Activated CD8-positive, alpha-beta T cell treated with anti-CD3 and anti-CD28 coated beads, Interleukin-2, amount 10 ng/mL, durations not matched to agents 7 days and 5 days (primary cell): ENCODE measurements at regions not wholly inside any gene's neighbourhood (a gene's known extent, or its start where the extent isn't known, plus 50 kb on each side); places are given as distances from the start of the nearest gene placed in this dataset.

Experiments
- ATAC-seq: fragments of 150-1000 bp; cut with Tn5 transposase; one replicate; pipeline ENCODE4 v1.10.0; 2021; ENCODE audit warnings: moderate library complexity
- CTCF ChIA-PET: fragments of 350-600 bp; sonication (Branson Sonifier 250); formaldehyde crosslinking; loops from one replicate; lab custom pipeline; 2021; ENCODE audit warnings: antibody characterized with exemption; lab: Charles Lee
- POLR2A ChIA-PET: fragments of 350-600 bp; sonication (Branson Sonifier 250); formaldehyde crosslinking; loops from one replicate; lab custom pipeline; 2021; ENCODE audit warnings: antibody characterized with exemption; lab: Charles Lee
- DNase-seq: peaks from one replicate; pipeline ENCODE4 v3.0.0-alpha.2; 2020
- H3K27ac Mint-ChIP-seq: one replicate; pipeline ENCODE4 v1.8.0; 2021; ENCODE audit warnings: mild to moderate bottlenecking, mixed read lengths
- H3K27me3 Mint-ChIP-seq: one replicate; pipeline ENCODE4 v1.8.0; 2021; ENCODE audit warnings: low read depth, mixed read lengths
- H3K36me3 Mint-ChIP-seq: one replicate; pipeline ENCODE4 v1.8.0; 2021; ENCODE audit warnings: low read depth, mixed read lengths
- H3K4me1 Mint-ChIP-seq: one replicate; pipeline ENCODE4 v1.8.0; 2021; ENCODE audit warnings: low read depth, mixed read lengths
- H3K4me3 Mint-ChIP-seq: one replicate; pipeline ENCODE4 v1.8.0; 2021; ENCODE audit warnings: mild to moderate bottlenecking, mixed read lengths
- H3K9me3 Mint-ChIP-seq: one replicate; pipeline ENCODE4 v1.8.0; 2022; ENCODE audit warnings: mixed read lengths; ENCODE audit not compliant: insufficient read depth

DNA sequence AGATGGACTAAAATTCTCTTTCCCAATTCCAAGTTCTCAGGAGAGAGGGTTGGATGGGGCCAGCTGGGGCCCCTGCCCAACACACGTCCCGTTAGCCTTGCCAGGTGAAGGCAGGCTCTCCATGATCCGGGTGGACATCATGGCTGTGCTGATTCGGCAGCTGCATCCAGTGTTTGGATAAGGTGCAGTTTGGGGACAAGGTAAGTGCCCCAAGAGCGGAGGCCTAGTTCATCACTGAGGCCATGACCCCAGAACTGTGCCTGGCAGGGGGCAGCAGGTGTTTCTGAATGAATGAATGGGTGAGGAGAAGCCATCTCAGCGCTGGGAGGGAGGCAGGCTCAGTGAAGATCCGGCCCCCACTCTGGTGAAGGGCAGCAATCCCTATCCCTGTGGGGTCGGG, 520.4 kb downstream of the TBC1D22A start:
- H3K4me1 Mint-ChIP-seq, result no peaks in the 10 kb centered on the region
- DNase-seq (no peak), ATAC-seq (no peak)
- POLR2A ChIA-PET, result no interaction called here
- CTCF ChIA-PET, result no interaction called here
- no peaks in the 10 kb centered on the region for H3K27me3 Mint-ChIP-seq
- H3K4me3 Mint-ChIP-seq, result no peak overlapping the region
- no peaks in the 10 kb centered on the region for H3K9me3 Mint-ChIP-seq
- no peaks in the 10 kb centered on the region for H3K36me3 Mint-ChIP-seq
- no peak overlapping the region for H3K27ac Mint-ChIP-seq

DNA sequence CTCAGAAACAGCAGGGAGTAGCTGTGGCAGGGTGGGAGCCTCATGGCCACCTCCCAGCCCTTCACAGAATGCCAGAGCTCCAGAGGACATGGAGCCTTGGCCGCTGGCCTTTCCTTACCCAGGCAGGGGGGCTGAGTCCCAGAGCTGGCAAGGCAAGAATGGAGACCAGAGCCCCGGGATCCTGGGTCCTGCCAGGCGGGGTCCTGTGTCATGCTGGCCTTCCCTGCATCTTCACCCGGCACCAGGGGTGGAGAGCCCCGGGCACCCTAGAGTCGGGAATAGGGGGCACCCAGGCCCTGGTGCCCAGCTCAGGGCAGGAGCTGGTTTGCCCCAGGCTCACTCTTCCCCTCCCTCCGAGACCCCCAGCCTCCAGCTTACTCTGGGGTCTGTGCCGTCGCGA, 519.9 kb downstream of the TBC1D22A start:
- no peak for ATAC-seq
- Mint-ChIP-seq H3K4me3 (no peak overlapping the region), H3K27me3 (no peaks in the 10 kb centered on the region), H3K27ac (no peak overlapping the region), H3K36me3 (no peaks in the 10 kb centered on the region), H3K4me1 (no peaks in the 10 kb centered on the region), H3K9me3 (no peaks in the 10 kb centered on the region)
- ChIA-PET CTCF (no interaction called here), POLR2A (no interaction called here)
- no peak for DNase-seq

DNA sequence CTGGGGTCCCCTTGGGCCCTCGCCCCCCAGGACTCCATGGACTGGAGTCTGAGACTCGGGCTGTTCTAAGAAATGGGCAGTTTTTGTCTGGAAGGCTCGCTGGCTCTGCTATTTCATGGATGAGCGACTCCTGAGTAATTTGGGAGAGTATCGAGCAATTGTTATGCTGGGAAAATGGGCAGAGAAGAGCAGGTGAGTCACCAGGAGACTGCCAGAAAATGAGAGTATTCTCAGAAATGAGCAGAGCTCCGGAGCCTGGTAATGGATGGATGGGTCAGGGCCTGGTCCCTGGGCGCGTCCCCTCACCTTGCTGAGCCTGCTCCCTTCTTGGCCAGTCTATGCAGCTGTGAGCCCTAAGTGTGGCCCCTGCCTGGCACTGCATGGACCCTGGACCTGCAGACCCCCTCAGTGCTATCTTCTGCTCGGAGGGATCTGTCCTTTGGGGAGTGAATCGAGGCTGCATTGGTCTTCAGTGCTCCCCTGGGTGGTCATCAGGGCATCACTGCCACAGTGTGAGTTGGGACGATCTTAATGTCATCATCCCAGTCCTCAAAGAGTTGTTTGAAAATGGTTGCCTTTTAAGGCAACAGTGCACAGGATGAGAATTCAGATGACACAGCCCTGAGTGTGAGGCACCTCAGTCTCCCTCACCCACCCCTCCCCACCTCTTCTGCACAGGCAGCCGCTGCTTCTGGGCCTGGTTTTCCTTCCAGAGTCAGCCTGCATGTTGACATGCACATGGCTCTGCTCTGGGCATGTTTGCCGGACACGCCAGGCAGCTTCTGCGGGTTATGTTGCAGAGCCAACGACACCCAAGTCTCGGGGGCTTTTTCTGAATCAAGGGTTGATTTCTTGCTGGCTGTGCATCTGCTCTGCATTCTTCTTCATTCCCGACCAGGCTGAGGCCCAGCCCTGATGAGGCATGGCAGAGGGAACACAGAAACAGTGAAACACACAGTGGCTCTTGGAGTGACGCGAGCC, 519.0 kb downstream of the TBC1D22A start:
- DNase-seq (no peak), ATAC-seq (no peak)
- POLR2A ChIA-PET, result no interaction called here
- no peak overlapping the region for H3K4me3 Mint-ChIP-seq
- CTCF ChIA-PET, result no interaction called here
- H3K4me1 Mint-ChIP-seq, result no peaks in the 10 kb centered on the region
- no peak overlapping the region for H3K27ac Mint-ChIP-seq
- H3K27me3 Mint-ChIP-seq, result no peaks in the 10 kb centered on the region
- no peaks in the 10 kb centered on the region for H3K9me3 Mint-ChIP-seq
- H3K36me3 Mint-ChIP-seq, result no peaks in the 10 kb centered on the region

DNA sequence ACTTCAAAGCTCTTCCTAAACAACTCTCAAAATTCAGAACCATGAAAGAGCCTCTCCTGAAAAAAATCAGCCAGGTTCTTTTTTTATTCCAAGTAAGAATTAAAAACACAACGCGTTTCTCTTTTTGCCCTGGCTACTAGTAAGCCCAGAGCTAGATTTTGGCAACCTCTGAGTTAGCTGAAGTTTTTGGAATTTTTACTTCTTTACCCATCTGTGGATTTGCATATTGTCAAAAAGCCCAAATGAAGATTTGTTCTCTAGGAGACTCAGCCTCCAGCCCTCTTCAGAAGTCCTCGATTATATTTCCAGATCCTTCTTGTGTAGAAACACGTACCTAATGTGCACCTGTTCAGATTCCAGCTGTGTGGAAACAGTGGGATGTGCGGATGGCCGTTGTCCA, 517.9 kb downstream of the TBC1D22A start:
- ATAC-seq, result no peak

DNA sequence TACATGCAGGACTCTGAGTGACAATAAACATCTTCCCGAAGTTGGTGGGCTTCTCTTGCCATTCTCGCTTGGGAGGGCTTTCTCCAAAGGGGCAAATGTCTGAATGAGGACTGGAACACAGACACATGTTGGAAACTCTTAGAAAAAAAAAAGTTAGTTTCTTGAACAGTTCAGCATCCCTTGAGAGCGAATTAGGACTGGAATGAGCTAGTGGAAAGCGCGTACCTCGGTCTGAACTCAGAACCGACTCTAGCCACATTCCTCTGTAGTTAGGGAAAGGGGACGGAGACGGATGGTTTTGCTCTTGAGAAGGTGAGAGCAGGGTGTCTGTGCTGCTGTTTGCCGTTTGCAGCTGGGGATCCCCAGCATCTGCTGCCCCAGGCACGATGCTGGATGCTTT, 517.3 kb downstream of the TBC1D22A start:
- Mint-ChIP-seq H3K4me1 (no peaks in the 10 kb centered on the region), H3K36me3 (no peaks in the 10 kb centered on the region), H3K9me3 (no peaks in the 10 kb centered on the region), H3K27ac (no peak overlapping the region), H3K4me3 (no peak overlapping the region), H3K27me3 (no peaks in the 10 kb centered on the region)
- POLR2A ChIA-PET, result no interaction called here
- CTCF ChIA-PET, result no interaction called here
- DNase-seq (no peak), ATAC-seq (no peak)

More for the DNA sequence above, 517.9 kb downstream of the TBC1D22A start:
- H3K4me1 Mint-ChIP-seq, result no peaks in the 10 kb centered on the region
- H3K9me3 Mint-ChIP-seq, result no peaks in the 10 kb centered on the region
- CTCF ChIA-PET, result no interaction called here
- no peak overlapping the region for H3K4me3 Mint-ChIP-seq
- POLR2A ChIA-PET, result no interaction called here
- H3K36me3 Mint-ChIP-seq, result no peaks in the 10 kb centered on the region
- no peaks in the 10 kb centered on the region for H3K27me3 Mint-ChIP-seq
- H3K27ac Mint-ChIP-seq, result no peak overlapping the region
- DNase-seq, result no peak

- H3K27me3 Mint-ChIP-seq, result no peaks in the 10 kb centered on the region
- H3K4me1 Mint-ChIP-seq, result no peaks in the 10 kb centered on the region
- ATAC-seq (no peak), DNase-seq (no peak)
- POLR2A ChIA-PET, result no interaction called here
- no peak overlapping the region for H3K4me3 Mint-ChIP-seq
- CTCF ChIA-PET, result no interaction called here
- no peak overlapping the region for H3K27ac Mint-ChIP-seq
- no peaks in the 10 kb centered on the region for H3K9me3 Mint-ChIP-seq
- no peaks in the 10 kb centered on the region for H3K36me3 Mint-ChIP-seq
Measured at GRCh38 chr22:47279337-47279736, 516.9 kb downstream of the TBC1D22A start.

DNA sequence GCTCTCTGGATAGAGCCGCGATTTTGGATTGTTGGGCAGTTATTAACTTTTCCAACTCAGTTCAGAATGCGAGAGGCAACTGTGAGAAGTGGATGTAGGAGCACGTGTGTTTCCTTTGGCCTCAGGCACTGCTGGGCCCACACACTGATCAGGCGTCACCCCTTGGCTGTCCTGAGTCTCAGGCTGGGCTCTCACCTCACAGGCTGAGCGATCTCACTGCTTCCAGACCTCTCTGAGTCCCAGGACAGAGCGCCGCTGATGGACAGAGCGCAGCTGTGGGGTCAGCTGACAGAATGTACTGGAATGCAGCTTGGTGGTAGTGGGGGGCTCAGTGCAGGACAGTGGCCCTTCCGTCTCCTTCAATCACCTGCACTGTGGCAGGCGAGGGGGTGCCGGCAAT, 516.2 kb downstream of the TBC1D22A start:
- H3K9me3 Mint-ChIP-seq, result no peaks in the 10 kb centered on the region
- H3K4me1 Mint-ChIP-seq, result no peaks in the 10 kb centered on the region
- no peak overlapping the region for H3K27ac Mint-ChIP-seq
- no peak for ATAC-seq
- ChIA-PET CTCF (no interaction called here), POLR2A (no interaction called here)
- H3K27me3 Mint-ChIP-seq, result no peaks in the 10 kb centered on the region
- H3K36me3 Mint-ChIP-seq, result no peaks in the 10 kb centered on the region
- no peak for DNase-seq
- H3K4me3 Mint-ChIP-seq, result no peak overlapping the region

DNA sequence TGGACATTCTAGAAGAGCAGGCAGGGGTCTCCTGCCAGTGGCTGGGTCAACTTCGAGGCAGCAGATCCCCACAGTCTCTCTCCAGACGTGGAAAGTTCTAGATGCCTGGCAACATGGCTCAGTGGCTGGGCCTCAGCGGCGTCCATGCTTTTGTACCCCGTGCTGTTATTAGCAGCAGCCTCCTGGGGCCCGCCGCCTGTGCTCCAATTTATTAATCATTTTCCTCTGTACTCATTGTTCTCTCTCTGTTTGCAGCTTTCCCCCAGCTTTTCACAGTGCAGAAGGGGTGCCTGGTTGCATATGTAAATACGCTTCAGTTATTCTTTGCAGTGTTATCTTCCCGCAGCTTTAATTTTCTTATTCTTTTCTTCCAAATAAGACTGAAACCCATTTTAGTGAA, 515.1 kb downstream of the TBC1D22A start:
- no peak overlapping the region for H3K4me3 Mint-ChIP-seq
- H3K27me3 Mint-ChIP-seq, result no peaks in the 10 kb centered on the region
- ChIA-PET CTCF (no interaction called here), POLR2A (no interaction called here)
- DNase-seq (no peak), ATAC-seq (no peak)
- no peaks in the 10 kb centered on the region for H3K36me3 Mint-ChIP-seq
- no peaks in the 10 kb centered on the region for H3K9me3 Mint-ChIP-seq
- no peak overlapping the region for H3K27ac Mint-ChIP-seq
- no peaks in the 10 kb centered on the region for H3K4me1 Mint-ChIP-seq

GRCh38 chr22:47276991-47277390, 514.5 kb downstream of the TBC1D22A start:
- ChIA-PET CTCF (no interaction called here), POLR2A (no interaction called here)
- no peaks in the 10 kb centered on the region for H3K4me1 Mint-ChIP-seq
- H3K36me3 Mint-ChIP-seq, result no peaks in the 10 kb centered on the region
- H3K9me3 Mint-ChIP-seq, result no peaks in the 10 kb centered on the region
- DNase-seq (no peak), ATAC-seq (no peak)
- no peak overlapping the region for H3K4me3 Mint-ChIP-seq
- H3K27me3 Mint-ChIP-seq, result no peaks in the 10 kb centered on the region
- no peak overlapping the region for H3K27ac Mint-ChIP-seq

GRCh38 chr22:47276450-47276820, 514.0 kb downstream of the TBC1D22A start:
- POLR2A ChIA-PET, result no interaction called here
- Mint-ChIP-seq H3K4me1 (no peaks in the 10 kb centered on the region), H3K36me3 (no peaks in the 10 kb centered on the region), H3K27ac (no peak overlapping the region), H3K9me3 (no peaks in the 10 kb centered on the region), H3K27me3 (no peaks in the 10 kb centered on the region), H3K4me3 (no peak overlapping the region)
- ATAC-seq (no peak), DNase-seq (no peak)
- CTCF ChIA-PET, result no interaction called here

GRCh38 chr22:47275605-47276449, 513.4 kb downstream of the TBC1D22A start:
- Mint-ChIP-seq H3K9me3 (no peaks in the 10 kb centered on the region), H3K27me3 (no peaks in the 10 kb centered on the region), H3K27ac (no peak overlapping the region), H3K4me3 (no peak overlapping the region), H3K4me1 (no peaks in the 10 kb centered on the region), H3K36me3 (no peaks in the 10 kb centered on the region)
- POLR2A ChIA-PET, result no interaction called here
- DNase-seq (no peak), ATAC-seq (no peak)
- CTCF ChIA-PET, result no interaction called here

GRCh38 chr22:47274196-47274595, 511.7 kb downstream of the TBC1D22A start:
- DNase-seq, result no peak
- ChIA-PET CTCF (no interaction called here), POLR2A (no interaction called here)
- no peaks in the 10 kb centered on the region for H3K36me3 Mint-ChIP-seq
- no peaks in the 10 kb centered on the region for H3K4me1 Mint-ChIP-seq
- no peak overlapping the region for H3K27ac Mint-ChIP-seq
- H3K4me3 Mint-ChIP-seq, result no peak overlapping the region
- no peaks in the 10 kb centered on the region for H3K27me3 Mint-ChIP-seq
- ATAC-seq, result no peak
- no peaks in the 10 kb centered on the region for H3K9me3 Mint-ChIP-seq
